ENCODE measurements at regions not wholly inside any gene's neighbourhood (a gene's known extent, or its start where the extent isn't known, plus 50 kb on each side); places are given as distances from the start of the nearest gene placed in this dataset.
"Not testable (repeated sequence)": the region's sequence is repeated elsewhere in the genome, so short reads cannot be mapped to it uniquely, and the experiment has no call there.

- no peak for DNase-seq
Measured at GRCh38 chr12:91271185-91271584, 88.6 kb upstream of the DCN start.

DNA sequence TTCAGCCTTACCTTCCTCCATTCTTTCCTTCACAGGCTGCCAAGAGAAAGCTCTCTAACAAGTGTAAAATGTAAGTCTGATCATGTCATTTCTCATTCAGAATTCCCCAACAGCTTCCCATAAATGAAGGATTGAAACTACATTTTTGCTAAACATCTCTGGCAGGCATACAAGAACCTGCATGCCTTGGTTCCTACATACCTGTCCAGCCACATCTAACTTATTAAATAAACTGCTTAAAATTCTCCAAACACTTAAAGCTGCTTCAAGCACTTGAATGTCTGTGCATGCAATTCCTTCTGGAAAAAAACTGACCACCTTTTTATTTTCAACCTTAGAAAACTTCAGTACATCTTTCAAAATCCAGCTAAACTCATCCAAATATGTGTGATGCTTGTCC, 84.4 kb upstream of the DCN start:
- no peak for DNase-seq

- no peak for DNase-seq
Measured at GRCh38 chr12:91264178-91264577, 81.6 kb upstream of the DCN start.

DNA sequence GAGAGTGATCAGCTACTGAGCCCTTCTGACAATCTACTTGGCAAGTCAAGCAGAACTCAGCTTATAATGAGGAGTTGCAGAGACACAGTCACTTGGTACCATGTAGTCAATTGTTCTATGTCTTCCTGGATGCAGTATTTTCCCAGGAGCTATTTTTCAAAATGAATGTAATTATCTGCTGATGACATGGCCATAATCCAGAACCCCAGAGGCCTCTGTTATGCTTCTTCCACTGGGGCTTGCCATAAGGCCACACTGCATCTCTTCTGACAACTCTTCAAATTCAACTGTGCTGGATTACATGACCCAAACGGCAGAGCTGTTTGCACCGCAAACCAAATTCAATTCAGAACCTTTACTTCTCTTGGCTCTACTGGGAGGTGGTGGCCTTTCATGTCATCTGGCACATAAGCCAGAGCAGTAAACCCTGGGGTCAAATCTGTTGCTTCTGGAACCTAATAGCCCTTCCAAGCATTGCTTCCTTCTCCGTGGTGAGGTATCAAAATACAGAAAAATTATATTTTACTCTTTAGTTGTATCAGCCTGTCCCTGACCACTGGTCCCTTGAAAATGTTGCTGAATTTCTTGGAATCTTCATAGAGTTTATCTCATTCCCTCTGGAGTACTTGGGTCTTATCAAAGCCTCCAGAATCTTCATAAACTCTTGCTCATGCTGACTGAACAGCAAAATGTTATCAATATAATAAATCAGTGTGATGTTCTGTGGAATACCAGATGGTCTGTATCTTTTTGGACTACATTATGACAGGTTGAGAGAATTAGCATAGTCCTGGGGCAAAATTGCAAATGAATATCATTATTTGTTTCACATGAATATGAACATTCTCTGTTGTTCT, 79.4 kb upstream of the DCN start:
- DNase-seq = no peak

DNA sequence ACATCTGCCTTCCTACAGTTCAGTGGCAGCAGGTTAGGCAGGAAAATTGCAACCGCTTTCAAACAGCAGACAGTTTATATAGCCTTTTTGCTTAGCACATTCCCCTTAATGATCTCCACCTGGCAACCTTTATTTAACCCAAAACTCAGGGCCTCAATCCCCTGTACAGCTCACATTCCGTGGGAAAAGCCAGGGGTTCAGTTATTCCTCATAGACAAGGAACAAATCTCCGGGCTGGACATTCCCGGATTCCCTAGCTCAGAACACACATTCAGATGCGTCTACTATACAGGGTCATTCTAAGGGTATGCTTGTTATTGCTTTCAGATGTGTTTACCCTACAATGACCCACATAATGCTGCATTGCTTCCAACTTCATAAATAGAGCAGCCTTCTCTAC, 73.8 kb upstream of the DCN start:
- DNase-seq = no peak

GRCh38 chr12:91252341-91252740, 69.7 kb upstream of the DCN start:
- DNase-seq = no peak

DNA sequence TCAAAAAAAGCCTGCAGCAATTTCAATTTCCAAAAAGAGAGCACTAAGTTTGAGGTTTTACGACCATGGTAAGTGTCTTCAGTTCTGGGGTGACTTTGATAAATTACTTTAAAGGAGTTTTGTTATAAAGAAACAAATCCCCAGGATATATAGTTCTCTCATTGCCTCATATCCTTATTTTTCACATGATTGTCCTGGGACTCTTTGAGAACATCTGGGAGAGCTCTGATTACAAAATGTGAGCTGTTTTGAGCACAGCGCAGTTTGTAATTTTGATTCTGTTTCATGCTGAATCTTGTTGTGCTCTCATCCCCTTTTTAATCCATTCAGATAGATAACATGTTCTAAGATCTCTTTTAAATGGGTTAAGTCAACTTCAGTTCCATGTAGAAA, 67.7 kb upstream of the DCN start:
- no peak for DNase-seq

- DNase-seq = no peak
Measured at GRCh38 chr12:91249518-91250272, 67.1 kb upstream of the DCN start.

GRCh38 chr12:91249054-91249453, 66.4 kb upstream of the DCN start:
- no peak for DNase-seq

DNA sequence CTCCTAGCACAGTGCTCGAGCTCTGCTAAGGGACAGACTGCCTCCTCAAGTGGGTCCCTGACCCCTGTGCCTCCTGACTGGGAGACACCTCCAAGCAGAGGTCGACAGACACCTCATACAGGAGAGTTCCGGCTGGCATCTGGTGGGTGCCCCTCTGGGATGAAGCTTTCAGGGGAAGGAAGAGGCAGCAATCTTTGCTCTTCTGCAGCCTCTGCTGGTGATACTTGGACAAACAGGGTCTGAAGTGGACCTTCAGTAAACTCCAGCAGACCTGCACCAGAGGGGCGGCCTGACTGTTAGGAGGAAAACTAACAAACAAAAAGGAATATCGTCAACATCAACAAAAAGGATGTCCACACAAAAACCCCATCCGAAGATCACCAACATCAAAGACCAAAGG, 60.6 kb upstream of the DCN start:
- DNase-seq = not testable (repeated sequence)

GRCh38 chr12:91241756-91242155, 59.1 kb upstream of the DCN start:
- DNase-seq = no peak

- DNase-seq = no peak
Measured at GRCh38 chr12:91240386-91241095, 57.9 kb upstream of the DCN start.

DNA sequence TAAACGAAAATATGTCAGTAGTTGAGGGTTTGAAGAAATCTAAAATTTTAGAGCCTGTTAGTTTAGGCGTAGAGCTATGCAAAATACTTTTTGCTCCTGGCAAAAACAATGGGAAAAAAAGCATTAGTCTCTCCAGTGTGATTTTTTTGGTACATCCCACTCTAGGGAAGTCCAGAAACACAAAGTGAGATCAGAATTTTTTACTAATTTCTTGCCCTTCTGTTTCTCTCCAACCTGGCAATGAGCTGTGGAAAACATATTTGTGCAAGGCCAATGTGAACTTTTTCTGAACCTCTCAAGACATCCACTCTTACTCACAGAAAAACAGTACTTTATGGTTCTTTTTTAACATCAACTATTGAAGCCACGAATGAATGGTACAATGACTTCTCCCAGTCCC, 56.9 kb upstream of the DCN start:
- DNase-seq = no peak

All from NCI-H1092 treated with DMSO at 0.1 percent for 48 hours (cell line).